ENCODE measurements at regions not wholly inside any gene's neighbourhood (a gene's known extent, or its start where the extent isn't known, plus 50 kb on each side); places are given as distances from the start of the nearest gene placed in this dataset.

- no peak for DNase-seq (ENCODE audit: low read depth)
- TF ChIP-seq CTCF (conservative IDR thresholded peaks at IDR 0.05; ENCODE audit: low read length), result no peak
- no peak overlapping the region for H3K4me3 ChIP-seq (ENCODE audit: low read length)
These were observed 97.8 kb upstream of the KLF4 start for GRCh38 chr9:107587191-107587963.

GRCh38 chr9:107586493-107586892, 96.9 kb upstream of the KLF4 start:
- no peak overlapping the region for H3K4me3 ChIP-seq (ENCODE audit: low read length)
- no peak for TF ChIP-seq CTCF (conservative IDR thresholded peaks at IDR 0.05; ENCODE audit: low read length)
- no peak for DNase-seq (ENCODE audit: low read depth)

DNA sequence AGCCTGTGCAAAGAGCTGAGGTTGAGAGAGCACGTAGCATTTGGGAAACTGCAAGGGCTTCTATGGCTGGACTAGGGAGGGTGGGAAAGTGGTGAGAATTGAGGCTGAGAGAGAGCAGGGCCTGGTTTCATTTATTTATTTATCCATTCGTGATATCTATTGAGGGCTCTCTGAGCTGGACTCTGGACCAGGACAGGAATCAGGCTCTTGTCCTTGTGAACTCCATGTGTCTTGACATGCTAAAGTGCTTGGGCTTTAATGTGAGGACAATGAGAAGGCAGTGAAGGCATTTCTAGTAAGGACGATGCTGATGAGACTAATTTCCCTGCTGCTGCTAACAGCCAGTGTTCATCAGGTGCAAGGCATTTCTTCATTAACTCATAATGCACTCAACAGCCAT, 95.9 kb upstream of the KLF4 start:
- no peak overlapping the region for H3K4me3 ChIP-seq (ENCODE audit: low read length)
- no peak for DNase-seq (ENCODE audit: low read depth)
- TF ChIP-seq CTCF (conservative IDR thresholded peaks at IDR 0.05; ENCODE audit: low read length), result no peak

GRCh38 chr9:107584944-107585343, 95.4 kb upstream of the KLF4 start:
- H3K4me3 ChIP-seq (ENCODE audit: low read length), result no peak overlapping the region
- TF ChIP-seq CTCF (conservative IDR thresholded peaks at IDR 0.05; ENCODE audit: low read length), result no peak
- DNase-seq (ENCODE audit: low read depth), result no peak

DNA sequence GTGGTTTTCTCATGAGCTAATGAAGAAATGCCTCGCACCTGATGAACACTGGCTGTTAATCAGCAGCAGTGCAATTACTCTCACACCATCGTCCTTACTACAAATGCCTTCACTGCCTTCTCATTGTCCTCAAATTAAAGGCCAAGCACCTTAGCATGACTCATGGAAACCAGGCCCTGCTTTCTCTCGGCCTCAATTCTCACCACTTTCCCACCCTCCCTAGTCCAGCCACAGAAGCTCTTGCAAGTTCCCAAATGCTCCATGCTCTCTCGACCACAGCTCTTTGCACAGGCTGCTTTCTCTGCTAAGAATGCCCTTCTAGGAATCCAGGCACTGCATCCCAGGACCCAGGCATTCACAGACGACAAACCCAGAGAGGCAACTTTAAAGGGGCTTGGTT, 94.6 kb upstream of the KLF4 start:
- TF ChIP-seq CTCF (conservative IDR thresholded peaks at IDR 0.05; ENCODE audit: low read length), result no peak
- no peak overlapping the region for H3K4me3 ChIP-seq (ENCODE audit: low read length)
- DNase-seq (ENCODE audit: low read depth), result no peak

- H3K4me3 ChIP-seq (ENCODE audit: low read length), result no peak overlapping the region
- no peak for DNase-seq (ENCODE audit: low read depth)
- no peak for TF ChIP-seq CTCF (conservative IDR thresholded peaks at IDR 0.05; ENCODE audit: low read length)
These were observed 87.7 kb upstream of the KLF4 start for GRCh38 chr9:107577140-107577776.

GRCh38 chr9:107571148-107571547, 81.6 kb upstream of the KLF4 start:
- TF ChIP-seq CTCF (conservative IDR thresholded peaks at IDR 0.05; ENCODE audit: low read length), result no peak
- H3K4me3 ChIP-seq (ENCODE audit: low read length), result no peak overlapping the region
- DNase-seq (ENCODE audit: low read depth), result no peak

Data from AG10803 (cell line).